ENCODE measurements at regions not wholly inside any gene's neighbourhood (a gene's known extent, or its start where the extent isn't known, plus 50 kb on each side); places are given as distances from the start of the nearest gene placed in this dataset.
A peak's percentile ranks its signal among the peaks of the same experiment; 100 is the strongest.

- no peaks in the 10 kb centered on the region for H3K36me3 ChIP-seq
- no peaks in the 10 kb centered on the region for H3K9me3 ChIP-seq
- H3K27me3 ChIP-seq = no peaks in the 10 kb centered on the region
- H3K4me3 ChIP-seq = no peak overlapping the region
- peaks cover 0 to 35% (median 7%) of the 10 kb centered on the region in 4 donors for H3K4me1 ChIP-seq
- intact Hi-C loops (cut with DNase I; ENCODE audit: low total_unique reads) = loop anchor here (10.0 kb wide), 1 partner anchor 171 kb away; no protein-coding TSS in a partner anchor
- H3K27ac ChIP-seq = no peak overlapping the region
- TF ChIP-seq CTCF (IDR thresholded peaks at IDR 0.05) = no peak
- no peak for DNase-seq
Measured at GRCh38 chr3:30344288-30344687, 262.1 kb upstream of the TGFBR2 start.

DNA sequence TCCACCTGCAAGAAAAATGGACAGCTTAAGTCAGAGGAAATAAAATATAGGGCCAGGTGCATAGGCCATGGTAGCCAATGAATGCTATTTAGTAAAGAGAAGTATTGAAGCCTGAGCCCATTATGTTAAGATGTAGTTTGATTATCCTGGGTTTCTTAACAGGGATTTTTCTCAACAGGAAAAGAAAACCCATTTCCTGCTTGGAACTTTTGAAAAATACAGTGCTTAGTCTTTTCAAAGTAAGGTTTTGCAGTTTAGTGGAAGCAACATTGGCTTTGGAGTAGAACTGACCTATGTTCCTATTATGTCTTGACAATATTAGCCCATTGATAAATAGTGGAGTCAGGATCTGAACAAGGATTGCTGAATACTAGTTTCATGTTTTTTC, 259.5 kb upstream of the TGFBR2 start:
- no peak for TF ChIP-seq CTCF (IDR thresholded peaks at IDR 0.05)
- Histone ChIP-seq H3K36me3 (no peaks in the 10 kb centered on the region), H3K4me1 (peaks cover 0 to 52% (median 9%) of the 10 kb centered on the region in 4 donors), H3K27me3 (no peaks in the 10 kb centered on the region), H3K4me3 (no peak overlapping the region), H3K9me3 (no peaks in the 10 kb centered on the region), H3K27ac (no peak overlapping the region)
- no peak for DNase-seq
- intact Hi-C loops (cut with DNase I; ENCODE audit: low total_unique reads) = loop anchor here (10.0 kb wide), 1 partner anchor 168 kb away; no protein-coding TSS in a partner anchor

DNA sequence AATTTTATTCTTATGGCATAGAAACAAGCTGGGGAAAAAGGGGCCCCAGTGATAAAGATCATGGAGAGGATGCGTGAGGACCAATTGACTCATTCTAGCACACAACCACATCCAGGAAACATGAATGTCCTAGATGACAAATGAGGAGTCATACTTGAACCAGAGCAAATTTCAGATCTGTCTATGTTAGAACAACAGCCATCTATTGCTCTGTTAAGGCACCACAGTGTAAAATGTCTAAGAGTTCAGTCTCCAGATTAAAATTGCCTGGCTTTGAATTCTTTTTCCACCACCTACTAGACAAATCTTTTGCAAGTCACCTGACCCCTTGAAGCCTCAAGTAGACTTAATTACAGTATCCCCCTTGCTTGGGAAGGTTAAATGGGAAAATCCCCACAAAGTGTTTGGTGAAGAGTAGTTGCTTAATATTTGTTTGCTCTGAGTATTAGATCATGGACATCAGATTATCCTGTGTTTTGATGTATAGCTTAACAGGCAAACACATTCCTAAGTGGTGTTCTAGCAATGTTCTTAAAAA, 258.7 kb upstream of the TGFBR2 start:
- no peak overlapping the region for H3K27ac ChIP-seq
- H3K9me3 ChIP-seq = no peaks in the 10 kb centered on the region
- H3K4me3 ChIP-seq = no peak overlapping the region
- TF ChIP-seq CTCF (IDR thresholded peaks at IDR 0.05) = no peak
- H3K4me1 ChIP-seq = peaks cover 0 to 55% (median 5%) of the 10 kb centered on the region in 4 donors
- H3K36me3 ChIP-seq = no peaks in the 10 kb centered on the region
- H3K27me3 ChIP-seq = no peaks in the 10 kb centered on the region
- no peak for DNase-seq
- intact Hi-C loops (cut with DNase I; ENCODE audit: low total_unique reads) = loop anchor here (10.0 kb wide), 1 partner anchor 167 kb away; no protein-coding TSS in a partner anchor

DNA sequence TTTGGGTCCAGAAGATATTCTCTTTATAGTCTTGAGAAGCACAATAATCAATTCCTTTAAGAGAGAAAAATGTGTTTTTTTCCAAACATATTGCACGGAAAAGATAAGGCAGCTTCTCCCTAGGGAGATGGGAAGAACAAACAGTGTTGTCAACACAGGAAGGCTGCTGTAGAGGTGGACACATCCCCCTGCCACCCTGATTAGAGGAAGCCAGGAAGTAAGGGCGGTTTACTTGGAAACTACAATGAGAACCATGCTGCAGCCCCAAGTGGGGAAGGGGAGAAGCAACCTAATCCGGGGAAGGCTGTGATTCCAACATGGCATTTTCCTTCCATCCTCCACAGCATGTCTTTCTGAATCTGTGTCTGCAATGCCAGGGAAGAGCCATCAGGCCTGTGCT, 256.9 kb upstream of the TGFBR2 start:
- no peak for TF ChIP-seq CTCF (IDR thresholded peaks at IDR 0.05)
- no peaks in the 10 kb centered on the region for H3K27me3 ChIP-seq
- peak overlapping the region in 1 of 2 donors; percentile 27 for H3K27ac ChIP-seq
- no peaks in the 10 kb centered on the region for H3K36me3 ChIP-seq
- H3K4me1 ChIP-seq = peaks cover 0 to 64% (median 14%) of the 10 kb centered on the region in 4 donors
- intact Hi-C loops (cut with DNase I; ENCODE audit: low total_unique reads) = loop anchor here (10.0 kb wide), 1 partner anchor 165 kb away; no protein-coding TSS in a partner anchor
- H3K9me3 ChIP-seq = no peaks in the 10 kb centered on the region
- no peak overlapping the region for H3K4me3 ChIP-seq
- no peak for DNase-seq

- no peak overlapping the region for H3K4me3 ChIP-seq
- peaks cover 0 to 69% (median 19%) of the 10 kb centered on the region in 4 donors for H3K4me1 ChIP-seq
- H3K9me3 ChIP-seq = no peaks in the 10 kb centered on the region
- intact Hi-C loops (cut with DNase I; ENCODE audit: low total_unique reads) = loop anchor here (10.0 kb wide), 1 partner anchor 95 kb away; no protein-coding TSS in a partner anchor
- no peaks in the 10 kb centered on the region for H3K27me3 ChIP-seq
- DNase-seq = no peak
- peak overlapping the region in 1 of 2 donors; percentile 27 for H3K27ac ChIP-seq
- H3K36me3 ChIP-seq = no peaks in the 10 kb centered on the region
- no peak for TF ChIP-seq CTCF (IDR thresholded peaks at IDR 0.05)
Measured at GRCh38 chr3:30350011-30350410, 256.4 kb upstream of the TGFBR2 start.

Data from tibial artery (tissue), 4 donors.